WTC11 (cell line): ENCODE measurements at regions not wholly inside any gene's neighbourhood (a gene's known extent, or its start where the extent isn't known, plus 50 kb on each side); places are given as distances from the start of the nearest gene placed in this dataset.

ENCODE experiments used
- ATAC-seq: fragments of 200-7000 bp; cut with Tn5 transposase; 2 replicates; pipeline ENCODE4 v1.10.0; 2021; ENCODE audit warnings: mild to moderate bottlenecking, moderate library complexity
- CTCF ChIA-PET: fragments of 300-600 bp; sonication (Branson Sonifier 250); formaldehyde crosslinking; loops from one replicate; lab custom pipeline; 2021; ENCODE audit warnings: antibody characterized with exemption; lab: Charles Lee
- POLR2A ChIA-PET: fragments of 350-600 bp; sonication (Branson Sonifier 250); formaldehyde crosslinking; loops from one replicate; lab custom pipeline; 2021; ENCODE audit warnings: antibody characterized with exemption; lab: Charles Lee
- DNase-seq: peaks from one replicate; pipeline ENCODE4 v3.0.0; 2021; ENCODE audit warnings: low spot score
- H3K27ac Mint-ChIP-seq: 2 replicates; pipeline ENCODE4 v1.8.0; 2021; ENCODE audit warnings: mixed read lengths
- H3K27me3 Mint-ChIP-seq: 2 replicates; pipeline ENCODE4 v1.8.0; 2021; ENCODE audit warnings: low read depth, mild to moderate bottlenecking, moderate library complexity, mixed read lengths
- H3K36me3 Mint-ChIP-seq: 2 replicates; pipeline ENCODE4 v1.8.0; 2021; ENCODE audit warnings: mixed read lengths
- H3K4me1 Mint-ChIP-seq: 2 replicates; pipeline ENCODE4 v1.8.0; 2022; ENCODE audit warnings: mixed read lengths
- H3K4me3 Mint-ChIP-seq: 2 replicates; pipeline ENCODE4 v1.8.0; 2021; ENCODE audit warnings: mild to moderate bottlenecking, moderate library complexity, mixed read lengths
- H3K9me3 Mint-ChIP-seq: 2 replicates; pipeline ENCODE4 v1.8.0; 2021; ENCODE audit warnings: mixed read lengths
- CREB1 ChIP-seq: sonication (generic); formaldehyde crosslinking; IDR thresholded peaks from 2 replicates; pipeline ENCODE4 v1.8.0; 2023; ENCODE audit warnings: mild to moderate bottlenecking, missing genetic modification reagents
- FOXP1 ChIP-seq: sonication (generic); formaldehyde crosslinking; IDR thresholded peaks from 2 replicates; pipeline ENCODE4 v1.8.0; 2022; ENCODE audit warnings: missing genetic modification reagents, mild to moderate bottlenecking, moderate library complexity, borderline replicate concordance
- MXD4 ChIP-seq: fragments of 250-450 bp; sonication (Bioruptor Pico); IDR thresholded peaks from 2 replicates; pipeline ENCODE4 v1.8.0; 2021; ENCODE audit warnings: mild to moderate bottlenecking, moderate library complexity, borderline replicate concordance
- NFE2L1 ChIP-seq: sonication (generic); formaldehyde crosslinking; IDR thresholded peaks from 2 replicates; pipeline ENCODE4 v1.8.1; 2023; ENCODE audit warnings: missing genetic modification reagents
- SMAD3 ChIP-seq: sonication (generic); formaldehyde crosslinking; IDR thresholded peaks from 2 replicates; pipeline ENCODE4 v1.8.0; 2022; ENCODE audit warnings: missing genetic modification reagents, mild to moderate bottlenecking, borderline replicate concordance
- TEAD4 ChIP-seq: sonication (generic); formaldehyde crosslinking; IDR thresholded peaks from 2 replicates; pipeline ENCODE4 v1.8.0; 2022; ENCODE audit warnings: mild to moderate bottlenecking, missing genetic modification reagents
- ZNF219 ChIP-seq: sonication (generic); formaldehyde crosslinking; IDR thresholded peaks from 2 replicates; pipeline ENCODE4 v1.8.0; 2023; ENCODE audit warnings: missing genetic modification reagents, mild to moderate bottlenecking, borderline replicate concordance
- ZNF671 ChIP-seq: fragments of 250-450 bp; sonication (Bioruptor Pico); IDR thresholded peaks from 2 replicates; pipeline ENCODE4 v1.8.0; 2021; ENCODE audit warnings: mild to moderate bottlenecking
- TF ChIP-seq, protein P1 (sequence below): fragments of 250-450 bp; sonication (Bioruptor Pico); IDR thresholded peaks from 2 replicates; pipeline ENCODE4 v1.9.0; 2021; ENCODE audit warnings: moderate library complexity, mild to moderate bottlenecking, inconsistent platforms, borderline replicate concordance
- TF ChIP-seq, protein P2 (sequence below): sonication (generic); formaldehyde crosslinking; IDR thresholded peaks from 2 replicates; pipeline ENCODE4 v1.8.0; 2022; ENCODE audit warnings: mild to moderate bottlenecking, missing genetic modification reagents
- TF ChIP-seq, protein P3 (sequence below): sonication (generic); formaldehyde crosslinking; IDR thresholded peaks from 2 replicates; pipeline ENCODE4 v1.8.1; 2022; ENCODE audit warnings: low read depth, mild to moderate bottlenecking, moderate library complexity, missing genetic modification reagents, borderline replicate concordance
- TF ChIP-seq, protein P4 (sequence below): sonication (generic); formaldehyde crosslinking; IDR thresholded peaks from 2 replicates; pipeline ENCODE4 v1.8.1; 2022; ENCODE audit warnings: mild to moderate bottlenecking, moderate library complexity, missing genetic modification reagents
- TF ChIP-seq, protein P5 (sequence below): sonication (generic); formaldehyde crosslinking; IDR thresholded peaks from 2 replicates; pipeline ENCODE4 v1.8.0; 2023; ENCODE audit warnings: missing genetic modification reagents
- TF ChIP-seq, protein P6 (sequence below): sonication (generic); formaldehyde crosslinking; IDR thresholded peaks from 2 replicates; pipeline ENCODE4 v1.8.1; 2023; ENCODE audit warnings: mild to moderate bottlenecking, missing genetic modification reagents
- TF ChIP-seq, protein P7 (sequence below): sonication (generic); formaldehyde crosslinking; IDR thresholded peaks from 2 replicates; pipeline ENCODE4 v1.8.0; 2022; ENCODE audit warnings: missing genetic modification reagents

DNA sequence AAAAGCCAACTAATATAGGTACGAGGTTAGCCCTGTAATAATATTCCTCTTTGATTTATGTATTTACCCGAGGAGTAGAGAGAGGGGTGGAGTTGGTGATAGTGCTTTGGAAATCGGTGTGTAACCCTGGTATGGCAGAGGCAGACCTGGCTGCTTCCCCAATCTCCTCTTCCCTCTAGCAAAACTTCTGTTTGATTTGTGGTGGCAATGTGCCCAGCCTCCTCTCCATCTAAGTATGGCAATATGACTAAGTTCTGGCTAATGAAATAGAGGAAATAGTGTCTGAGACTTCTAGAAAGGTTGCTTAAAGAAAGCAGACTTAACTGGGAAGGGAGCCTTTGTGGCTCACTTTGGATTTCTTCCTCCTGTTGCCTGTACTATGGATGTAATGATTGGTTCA lies 491.1 kb downstream of the ENC1 start:
- Mint-ChIP-seq H3K4me1 (peaks cover 7% of the 10 kb centered on the region; the same call in 1 of the 2 replicates), H3K9me3 (no peaks in the 10 kb centered on the region), H3K27ac (no peak overlapping the region), H3K4me3 (no peak overlapping the region), H3K36me3 (no peaks in the 10 kb centered on the region), H3K27me3 (no peaks in the 10 kb centered on the region; the same call in 1 of the 2 replicates)
- DNase-seq (no peak), ATAC-seq (no peak)
- TF ChIP-seq SMAD3 (CRISPR knock-in tag), result no peak
- ChIA-PET POLR2A (no interaction called here), CTCF (no interaction called here)

DNA sequence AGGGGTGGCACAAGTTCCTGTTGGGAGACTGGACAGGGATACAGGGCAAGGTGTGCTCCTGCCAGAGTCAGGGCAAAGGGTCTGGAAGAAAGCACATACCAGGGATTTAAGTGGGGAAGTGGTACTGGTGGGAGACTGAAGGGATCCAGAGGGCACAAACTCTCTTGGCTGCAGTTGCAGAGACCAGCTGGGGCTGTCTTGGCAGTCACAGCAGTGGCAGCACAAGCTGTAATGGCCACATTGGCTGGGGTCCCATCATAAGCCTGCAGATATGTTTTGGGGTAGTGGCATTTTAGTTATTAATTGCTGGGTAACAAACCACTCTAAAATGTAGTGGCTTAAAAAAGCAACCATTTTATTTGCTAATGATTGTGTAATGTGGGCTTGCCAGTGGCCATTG lies 492.2 kb downstream of the ENC1 start:
- TF ChIP-seq, protein P1, sequence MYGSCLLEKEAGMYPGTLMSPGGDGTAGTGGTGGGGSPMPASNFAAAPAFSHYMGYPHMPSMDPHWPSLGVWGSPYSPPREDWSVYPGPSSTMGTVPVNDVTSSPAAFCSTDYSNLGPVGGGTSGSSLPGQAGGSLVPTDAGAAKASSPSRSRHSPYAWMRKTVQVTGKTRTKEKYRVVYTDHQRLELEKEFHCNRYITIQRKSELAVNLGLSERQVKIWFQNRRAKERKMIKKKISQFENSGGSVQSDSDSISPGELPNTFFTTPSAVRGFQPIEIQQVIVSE, result no peak
- TF ChIP-seq, protein P2, sequence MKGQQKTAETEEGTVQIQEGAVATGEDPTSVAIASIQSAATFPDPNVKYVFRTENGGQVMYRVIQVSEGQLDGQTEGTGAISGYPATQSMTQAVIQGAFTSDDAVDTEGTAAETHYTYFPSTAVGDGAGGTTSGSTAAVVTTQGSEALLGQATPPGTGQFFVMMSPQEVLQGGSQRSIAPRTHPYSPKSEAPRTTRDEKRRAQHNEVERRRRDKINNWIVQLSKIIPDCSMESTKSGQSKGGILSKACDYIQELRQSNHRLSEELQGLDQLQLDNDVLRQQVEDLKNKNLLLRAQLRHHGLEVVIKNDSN (CRISPR knock-in tag), result no peak
- TF ChIP-seq FOXP1 (CRISPR knock-in tag), result no peak
- TF ChIP-seq TEAD4 (CRISPR knock-in tag), result no peak
- TF ChIP-seq, protein P3, sequence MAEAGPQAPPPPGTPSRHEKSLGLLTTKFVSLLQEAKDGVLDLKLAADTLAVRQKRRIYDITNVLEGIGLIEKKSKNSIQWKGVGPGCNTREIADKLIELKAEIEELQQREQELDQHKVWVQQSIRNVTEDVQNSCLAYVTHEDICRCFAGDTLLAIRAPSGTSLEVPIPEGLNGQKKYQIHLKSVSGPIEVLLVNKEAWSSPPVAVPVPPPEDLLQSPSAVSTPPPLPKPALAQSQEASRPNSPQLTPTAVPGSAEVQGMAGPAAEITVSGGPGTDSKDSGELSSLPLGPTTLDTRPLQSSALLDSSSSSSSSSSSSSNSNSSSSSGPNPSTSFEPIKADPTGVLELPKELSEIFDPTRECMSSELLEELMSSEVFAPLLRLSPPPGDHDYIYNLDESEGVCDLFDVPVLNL, result no peak
- no peak for TF ChIP-seq ZNF219 (CRISPR knock-in tag)
- ChIA-PET POLR2A (no interaction called here), CTCF (no interaction called here)

DNA sequence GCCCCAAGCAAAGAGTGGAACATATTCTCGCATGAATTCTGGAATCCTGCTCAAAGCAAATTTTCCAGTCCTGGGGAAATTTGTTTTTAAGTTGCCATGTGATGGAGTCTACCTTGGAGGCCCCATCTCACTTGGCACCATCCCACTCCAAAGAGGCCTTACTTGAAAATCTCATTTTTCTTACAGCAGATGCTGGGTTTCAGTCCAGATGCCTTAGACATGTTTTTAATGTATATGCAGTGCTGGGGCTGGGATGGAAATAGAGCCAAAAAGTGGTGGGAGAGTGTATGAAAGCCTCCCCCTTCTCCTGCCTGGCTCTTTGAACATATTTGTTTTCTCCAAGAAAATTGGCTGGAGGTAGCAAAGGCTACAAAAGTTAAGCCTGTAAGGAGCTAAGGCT lies 493.7 kb downstream of the ENC1 start:
- Mint-ChIP-seq H3K9me3 (no peaks in the 10 kb centered on the region), H3K27ac (no peak overlapping the region), H3K4me1 (peaks cover 17% of the 10 kb centered on the region; the same call in 1 of the 2 replicates)
- no peak for ATAC-seq
- TF ChIP-seq NFE2L1 (no peak), CREB1 (CRISPR knock-in tag) (no peak), MXD4 (CRISPR knock-in tag) (no peak), ZNF671 (no peak)
- TF ChIP-seq, protein P4, sequence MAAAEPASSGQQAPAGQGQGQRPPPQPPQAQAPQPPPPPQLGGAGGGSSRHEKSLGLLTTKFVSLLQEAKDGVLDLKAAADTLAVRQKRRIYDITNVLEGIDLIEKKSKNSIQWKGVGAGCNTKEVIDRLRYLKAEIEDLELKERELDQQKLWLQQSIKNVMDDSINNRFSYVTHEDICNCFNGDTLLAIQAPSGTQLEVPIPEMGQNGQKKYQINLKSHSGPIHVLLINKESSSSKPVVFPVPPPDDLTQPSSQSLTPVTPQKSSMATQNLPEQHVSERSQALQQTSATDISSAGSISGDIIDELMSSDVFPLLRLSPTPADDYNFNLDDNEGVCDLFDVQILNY (CRISPR knock-in tag), result no peak
- TF ChIP-seq, protein P5, sequence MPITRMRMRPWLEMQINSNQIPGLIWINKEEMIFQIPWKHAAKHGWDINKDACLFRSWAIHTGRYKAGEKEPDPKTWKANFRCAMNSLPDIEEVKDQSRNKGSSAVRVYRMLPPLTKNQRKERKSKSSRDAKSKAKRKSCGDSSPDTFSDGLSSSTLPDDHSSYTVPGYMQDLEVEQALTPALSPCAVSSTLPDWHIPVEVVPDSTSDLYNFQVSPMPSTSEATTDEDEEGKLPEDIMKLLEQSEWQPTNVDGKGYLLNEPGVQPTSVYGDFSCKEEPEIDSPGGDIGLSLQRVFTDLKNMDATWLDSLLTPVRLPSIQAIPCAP (CRISPR knock-in tag), result no peak
- TF ChIP-seq, protein P6, sequence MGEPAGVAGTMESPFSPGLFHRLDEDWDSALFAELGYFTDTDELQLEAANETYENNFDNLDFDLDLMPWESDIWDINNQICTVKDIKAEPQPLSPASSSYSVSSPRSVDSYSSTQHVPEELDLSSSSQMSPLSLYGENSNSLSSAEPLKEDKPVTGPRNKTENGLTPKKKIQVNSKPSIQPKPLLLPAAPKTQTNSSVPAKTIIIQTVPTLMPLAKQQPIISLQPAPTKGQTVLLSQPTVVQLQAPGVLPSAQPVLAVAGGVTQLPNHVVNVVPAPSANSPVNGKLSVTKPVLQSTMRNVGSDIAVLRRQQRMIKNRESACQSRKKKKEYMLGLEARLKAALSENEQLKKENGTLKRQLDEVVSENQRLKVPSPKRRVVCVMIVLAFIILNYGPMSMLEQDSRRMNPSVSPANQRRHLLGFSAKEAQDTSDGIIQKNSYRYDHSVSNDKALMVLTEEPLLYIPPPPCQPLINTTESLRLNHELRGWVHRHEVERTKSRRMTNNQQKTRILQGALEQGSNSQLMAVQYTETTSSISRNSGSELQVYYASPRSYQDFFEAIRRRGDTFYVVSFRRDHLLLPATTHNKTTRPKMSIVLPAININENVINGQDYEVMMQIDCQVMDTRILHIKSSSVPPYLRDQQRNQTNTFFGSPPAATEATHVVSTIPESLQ, result no peak
- TF ChIP-seq, protein P7, sequence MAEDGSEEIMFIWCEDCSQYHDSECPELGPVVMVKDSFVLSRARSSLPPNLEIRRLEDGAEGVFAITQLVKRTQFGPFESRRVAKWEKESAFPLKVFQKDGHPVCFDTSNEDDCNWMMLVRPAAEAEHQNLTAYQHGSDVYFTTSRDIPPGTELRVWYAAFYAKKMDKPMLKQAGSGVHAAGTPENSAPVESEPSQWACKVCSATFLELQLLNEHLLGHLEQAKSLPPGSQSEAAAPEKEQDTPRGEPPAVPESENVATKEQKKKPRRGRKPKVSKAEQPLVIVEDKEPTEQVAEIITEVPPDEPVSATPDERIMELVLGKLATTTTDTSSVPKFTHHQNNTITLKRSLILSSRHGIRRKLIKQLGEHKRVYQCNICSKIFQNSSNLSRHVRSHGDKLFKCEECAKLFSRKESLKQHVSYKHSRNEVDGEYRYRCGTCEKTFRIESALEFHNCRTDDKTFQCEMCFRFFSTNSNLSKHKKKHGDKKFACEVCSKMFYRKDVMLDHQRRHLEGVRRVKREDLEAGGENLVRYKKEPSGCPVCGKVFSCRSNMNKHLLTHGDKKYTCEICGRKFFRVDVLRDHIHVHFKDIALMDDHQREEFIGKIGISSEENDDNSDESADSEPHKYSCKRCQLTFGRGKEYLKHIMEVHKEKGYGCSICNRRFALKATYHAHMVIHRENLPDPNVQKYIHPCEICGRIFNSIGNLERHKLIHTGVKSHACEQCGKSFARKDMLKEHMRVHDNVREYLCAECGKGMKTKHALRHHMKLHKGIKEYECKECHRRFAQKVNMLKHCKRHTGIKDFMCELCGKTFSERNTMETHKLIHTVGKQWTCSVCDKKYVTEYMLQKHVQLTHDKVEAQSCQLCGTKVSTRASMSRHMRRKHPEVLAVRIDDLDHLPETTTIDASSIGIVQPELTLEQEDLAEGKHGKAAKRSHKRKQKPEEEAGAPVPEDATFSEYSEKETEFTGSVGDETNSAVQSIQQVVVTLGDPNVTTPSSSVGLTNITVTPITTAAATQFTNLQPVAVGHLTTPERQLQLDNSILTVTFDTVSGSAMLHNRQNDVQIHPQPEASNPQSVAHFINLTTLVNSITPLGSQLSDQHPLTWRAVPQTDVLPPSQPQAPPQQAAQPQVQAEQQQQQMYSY (CRISPR knock-in tag), result no peak
- TF ChIP-seq, all 79 proteins: peak for 0
- POLR2A ChIA-PET, result interaction anchor here (0.5 kb wide), 1 partner anchor 528 kb away, joined by 3 read pairs; no protein-coding TSS in a partner anchor
- no peaks in the 10 kb centered on the region; the same call in 1 of the 2 replicates for H3K27me3 Mint-ChIP-seq
- DNase-seq, result no peak
- H3K36me3 Mint-ChIP-seq, result no peaks in the 10 kb centered on the region
- CTCF ChIA-PET, result no interaction called here
- no peak overlapping the region for H3K4me3 Mint-ChIP-seq

More for the DNA sequence above, 492.2 kb downstream of the ENC1 start:
- no peak overlapping the region for H3K27ac Mint-ChIP-seq
- H3K4me1 Mint-ChIP-seq, result peaks cover 15% of the 10 kb centered on the region; the same call in 1 of the 2 replicates
- H3K4me3 Mint-ChIP-seq, result no peak overlapping the region
- H3K27me3 Mint-ChIP-seq, result no peaks in the 10 kb centered on the region; the same call in 1 of the 2 replicates
- no peaks in the 10 kb centered on the region for H3K36me3 Mint-ChIP-seq
- ATAC-seq (no peak), DNase-seq (no peak)
- no peaks in the 10 kb centered on the region for H3K9me3 Mint-ChIP-seq
